ENCODE measurements at regions not wholly inside any gene's neighbourhood (a gene's known extent, or its start where the extent isn't known, plus 50 kb on each side); places are given as distances from the start of the nearest gene placed in this dataset.
"Not testable (repeated sequence)": the region's sequence is repeated elsewhere in the genome, so short reads cannot be mapped to it uniquely, and the experiment has no call there.

DNA sequence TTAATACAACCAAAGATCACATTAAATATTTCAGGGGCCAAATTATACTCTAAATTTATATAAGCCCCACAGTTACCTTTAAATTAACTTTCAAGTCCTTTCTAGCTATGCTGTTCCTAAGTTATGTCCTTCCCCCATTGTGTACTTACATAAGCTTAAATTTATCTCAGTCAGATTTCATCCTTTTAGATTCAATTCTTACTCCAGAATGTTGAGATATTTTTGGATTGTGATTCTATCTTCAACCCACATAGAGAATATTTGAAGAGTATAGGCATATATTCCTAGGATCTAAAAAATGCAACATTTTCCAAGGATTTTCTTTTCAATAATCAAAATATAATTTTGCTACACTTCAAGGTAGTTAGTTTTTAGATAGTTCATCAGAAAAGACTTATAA is 242.8 kb downstream of the KCNE4 start:
- Mint-ChIP-seq H3K36me3 (no peaks in the 10 kb centered on the region), H3K9me3 (peaks cover 0 to 11% (median 3%) of the 10 kb centered on the region in 8 donors)

GRCh38 chr2:223297788-223298187 is 245.8 kb downstream of the KCNE4 start:
- no peaks in the 10 kb centered on the region for H3K9me3 ChIP-seq (ENCODE audit: control insufficient read depth in 1 of 2, low read length in 2 of 2)
- H3K27ac Mint-ChIP-seq = no peak overlapping the region
- no peak overlapping the region for H3K4me3 ChIP-seq (ENCODE audit: low read length in 2 of 2)
- no peak overlapping the region for H3K27ac ChIP-seq (ENCODE audit: low read depth, low read length)
- intact Hi-C loops (cut with micrococcal nuclease) = no loop called here
- H3K9me3 Mint-ChIP-seq = peaks cover 0 to 11% (median 3%) of the 10 kb centered on the region in 8 donors
- H3K4me3 Mint-ChIP-seq = no peak overlapping the region
- H3K27me3 ChIP-seq (ENCODE audit: insufficient read depth, low read length) = no peaks in the 10 kb centered on the region
- CTCF ChIA-PET (ENCODE audit: partially characterized antibody) = no interaction called here
- H3K27me3 Mint-ChIP-seq = peaks cover 0 to 2% of the 10 kb centered on the region in 2 donors
- no peaks in the 10 kb centered on the region for H3K36me3 ChIP-seq (ENCODE audit: insufficient read depth, low read length)
- no peak for DNase-seq
- no peaks in the 10 kb centered on the region for H3K4me1 ChIP-seq (ENCODE audit: insufficient read depth, low read length)
- H3K4me1 Mint-ChIP-seq = no peaks in the 10 kb centered on the region
- POLR2A ChIA-PET (ENCODE audit: partially characterized antibody) = no interaction called here
- no peaks in the 10 kb centered on the region for H3K36me3 Mint-ChIP-seq

More for the DNA sequence above, 242.8 kb downstream of the KCNE4 start:
- ChIA-PET POLR2A (ENCODE audit: partially characterized antibody) (no interaction called here), CTCF (ENCODE audit: partially characterized antibody) (no interaction called here)
- Mint-ChIP-seq H3K27ac (no peak overlapping the region), H3K4me1 (no peaks in the 10 kb centered on the region), H3K4me3 (no peak overlapping the region), H3K27me3 (no peaks in the 10 kb centered on the region)
- Histone ChIP-seq H3K27ac (ENCODE audit: low read depth, low read length) (no peak overlapping the region), H3K4me3 (ENCODE audit: low read length in 2 of 2) (no peak overlapping the region), H3K9me3 (ENCODE audit: control insufficient read depth in 1 of 2, low read length in 2 of 2) (no peaks in the 10 kb centered on the region), H3K36me3 (ENCODE audit: insufficient read depth, low read length) (no peaks in the 10 kb centered on the region), H3K4me1 (ENCODE audit: insufficient read depth, low read length) (no peaks in the 10 kb centered on the region), H3K27me3 (ENCODE audit: insufficient read depth, low read length) (no peaks in the 10 kb centered on the region)
- intact Hi-C loops (cut with micrococcal nuclease) = no loop called here
- no peak for DNase-seq

DNA sequence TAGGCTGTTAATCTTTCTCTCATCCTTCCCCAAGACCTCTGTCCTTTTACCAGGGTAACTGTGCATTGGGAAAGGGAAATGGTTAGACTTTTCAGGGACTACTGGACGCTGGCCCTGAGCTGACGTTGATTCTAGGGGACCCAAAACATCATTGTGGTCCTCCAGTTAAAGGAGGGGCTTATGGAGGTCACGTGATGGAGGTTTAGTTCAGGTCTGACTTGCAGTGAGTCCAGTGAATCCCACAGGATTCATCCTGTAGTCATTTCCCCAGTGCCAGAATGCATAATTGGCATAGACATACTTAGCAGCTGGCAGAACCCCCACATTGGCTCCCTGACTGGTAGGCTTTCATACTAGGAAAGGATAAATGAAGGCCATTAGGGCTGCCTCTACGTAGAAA is 246.3 kb downstream of the KCNE4 start:
- H3K27ac ChIP-seq (ENCODE audit: low read depth, low read length); H3K9me3 ChIP-seq (ENCODE audit: control insufficient read depth in 1 of 2, low read length in 2 of 2); CTCF ChIA-PET (ENCODE audit: partially characterized antibody); H3K27me3 ChIP-seq (ENCODE audit: insufficient read depth, low read length); H3K27me3 Mint-ChIP-seq; H3K27ac Mint-ChIP-seq; intact Hi-C loops (cut with micrococcal nuclease); DNase-seq; H3K4me1 Mint-ChIP-seq; H3K4me3 Mint-ChIP-seq; H3K36me3 Mint-ChIP-seq; H3K4me3 ChIP-seq (ENCODE audit: low read length in 2 of 2); H3K4me1 ChIP-seq (ENCODE audit: insufficient read depth, low read length); H3K36me3 ChIP-seq (ENCODE audit: insufficient read depth, low read length); POLR2A ChIA-PET (ENCODE audit: partially characterized antibody): not testable (repeated sequence)
- peaks cover 0 to 11% (median 3%) of the 10 kb centered on the region in 8 donors for H3K9me3 Mint-ChIP-seq

DNA sequence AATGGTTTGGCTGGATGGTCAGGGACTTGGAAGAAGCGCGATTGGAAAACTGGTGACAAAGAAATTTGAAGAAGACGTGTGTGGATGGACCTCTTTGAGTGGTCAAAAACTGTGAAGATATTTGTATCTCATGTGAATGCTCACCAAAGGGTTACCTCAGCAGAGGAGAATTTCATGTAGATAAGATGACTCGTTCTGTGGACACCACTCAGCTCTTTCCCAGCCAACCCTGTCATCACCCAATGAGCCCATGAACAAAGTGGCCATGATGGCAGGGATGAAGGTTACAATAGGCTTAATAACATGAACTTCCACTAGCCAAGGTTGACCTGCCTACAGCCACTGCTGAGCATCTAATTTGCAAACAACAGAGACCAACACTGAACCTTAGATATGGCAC is 248.3 kb downstream of the KCNE4 start:
- no peaks in the 10 kb centered on the region for H3K4me1 Mint-ChIP-seq
- H3K36me3 Mint-ChIP-seq = no peaks in the 10 kb centered on the region
- H3K4me3 Mint-ChIP-seq = no peak overlapping the region
- Histone ChIP-seq H3K36me3 (ENCODE audit: insufficient read depth, low read length) (no peaks in the 10 kb centered on the region), H3K4me1 (ENCODE audit: insufficient read depth, low read length) (no peaks in the 10 kb centered on the region), H3K27me3 (ENCODE audit: insufficient read depth, low read length) (no peaks in the 10 kb centered on the region), H3K9me3 (ENCODE audit: control insufficient read depth in 1 of 2, low read length in 2 of 2) (no peaks in the 10 kb centered on the region), H3K4me3 (ENCODE audit: low read length in 2 of 2) (no peak overlapping the region), H3K27ac (ENCODE audit: low read depth, low read length) (no peak overlapping the region)
- CTCF ChIA-PET (ENCODE audit: partially characterized antibody) = no interaction called here
- H3K27ac Mint-ChIP-seq = no peak overlapping the region
- H3K27me3 Mint-ChIP-seq = peaks cover 0 to 2% of the 10 kb centered on the region in 2 donors
- H3K9me3 Mint-ChIP-seq = peaks cover 0 to 11% (median 2%) of the 10 kb centered on the region in 8 donors
- DNase-seq = no peak
- intact Hi-C loops (cut with micrococcal nuclease) = no loop called here
- POLR2A ChIA-PET (ENCODE audit: partially characterized antibody) = no interaction called here

DNA sequence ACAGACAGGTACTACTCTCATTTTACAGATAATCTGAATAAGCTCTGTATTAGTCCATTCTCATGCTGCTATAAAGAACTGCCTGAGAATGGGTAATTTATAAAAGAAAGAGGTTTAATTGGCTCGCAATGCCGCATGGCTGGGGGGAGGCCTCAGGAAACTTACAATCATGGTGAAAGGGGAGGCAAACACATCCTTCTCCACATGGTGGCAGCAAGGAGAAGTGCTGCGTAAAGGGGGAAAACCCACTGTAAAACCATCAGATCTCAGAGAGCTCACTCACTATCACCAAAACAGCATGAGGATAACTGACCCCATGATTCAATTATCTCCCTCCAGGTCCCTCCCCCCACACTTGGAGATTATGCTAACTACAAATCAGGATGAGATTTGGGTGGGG is 254.4 kb downstream of the KCNE4 start:
- Mint-ChIP-seq H3K4me1 (no peaks in the 10 kb centered on the region), H3K27me3 (no peaks in the 10 kb centered on the region), H3K4me3 (no peak overlapping the region), H3K36me3 (no peaks in the 10 kb centered on the region), H3K27ac (no peak overlapping the region), H3K9me3 (peaks cover 0 to 5% (median 0%) of the 10 kb centered on the region in 8 donors)
- Histone ChIP-seq H3K27me3 (ENCODE audit: insufficient read depth, low read length) (no peaks in the 10 kb centered on the region), H3K9me3 (ENCODE audit: control insufficient read depth in 1 of 2, low read length in 2 of 2) (no peaks in the 10 kb centered on the region), H3K4me3 (ENCODE audit: low read length in 2 of 2) (no peak overlapping the region), H3K4me1 (ENCODE audit: insufficient read depth, low read length) (no peaks in the 10 kb centered on the region), H3K36me3 (ENCODE audit: insufficient read depth, low read length) (no peaks in the 10 kb centered on the region), H3K27ac (ENCODE audit: low read depth, low read length) (no peak overlapping the region)
- intact Hi-C loops (cut with micrococcal nuclease) = no loop called here
- ChIA-PET POLR2A (ENCODE audit: partially characterized antibody) (no interaction called here), CTCF (ENCODE audit: partially characterized antibody) (no interaction called here)
- DNase-seq = no peak

DNA sequence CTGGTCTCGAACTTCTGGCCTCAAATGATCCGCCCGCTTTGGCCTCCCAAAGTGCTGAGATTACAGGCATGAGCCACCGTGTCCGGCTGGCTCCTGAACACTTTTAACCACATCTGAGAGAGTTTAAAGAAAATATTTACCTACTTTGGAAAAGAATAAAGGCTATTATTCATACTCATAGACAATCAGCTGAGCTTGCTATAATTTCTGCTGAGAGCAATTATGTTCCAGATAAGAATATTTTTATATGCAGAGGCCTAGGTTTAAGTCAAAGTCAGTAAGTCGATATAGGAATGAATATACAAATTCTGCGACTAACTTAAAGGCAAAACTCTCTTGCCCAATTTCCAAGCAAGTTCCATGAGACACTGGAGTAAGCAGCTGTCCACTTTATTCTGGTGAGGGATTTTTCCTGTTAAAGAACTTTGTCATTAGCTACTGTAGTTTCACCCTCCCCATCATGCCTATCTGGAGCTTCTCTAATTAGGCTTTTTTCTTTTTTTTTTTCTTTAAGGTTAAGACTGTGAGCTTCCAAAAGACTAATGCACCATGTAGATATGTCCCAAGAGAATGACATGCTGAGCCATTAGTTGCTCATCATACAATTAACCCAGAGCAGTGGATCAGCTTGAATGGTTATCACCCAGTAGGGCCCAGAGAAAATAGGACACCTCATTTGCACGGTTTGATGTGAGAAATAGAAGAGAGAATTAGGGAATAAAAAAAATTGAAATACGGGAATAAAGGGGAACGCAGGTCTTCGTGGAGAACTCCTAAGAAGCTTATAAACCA is 260.1 kb downstream of the KCNE4 start:
- no peaks in the 10 kb centered on the region for H3K27me3 Mint-ChIP-seq
- no peaks in the 10 kb centered on the region for H3K4me1 Mint-ChIP-seq
- intact Hi-C loops (cut with micrococcal nuclease) = no loop called here
- Histone ChIP-seq H3K4me1 (ENCODE audit: insufficient read depth, low read length) (no peaks in the 10 kb centered on the region), H3K36me3 (ENCODE audit: insufficient read depth, low read length) (no peaks in the 10 kb centered on the region), H3K4me3 (ENCODE audit: low read length in 2 of 2) (no peak overlapping the region), H3K9me3 (ENCODE audit: control insufficient read depth in 1 of 2, low read length in 2 of 2) (no peaks in the 10 kb centered on the region), H3K27me3 (ENCODE audit: insufficient read depth, low read length) (no peaks in the 10 kb centered on the region), H3K27ac (ENCODE audit: low read depth, low read length) (no peak overlapping the region)
- H3K9me3 Mint-ChIP-seq = peaks cover 0 to 6% (median 0%) of the 10 kb centered on the region in 8 donors
- ChIA-PET CTCF (ENCODE audit: partially characterized antibody) (no interaction called here), POLR2A (ENCODE audit: partially characterized antibody) (no interaction called here)
- DNase-seq = no peak
- H3K27ac Mint-ChIP-seq = no peak overlapping the region
- H3K36me3 Mint-ChIP-seq = no peaks in the 10 kb centered on the region
- H3K4me3 Mint-ChIP-seq = no peak overlapping the region

- intact Hi-C loops (cut with micrococcal nuclease) = no loop called here
- Histone ChIP-seq H3K9me3 (ENCODE audit: control insufficient read depth in 1 of 2, low read length in 2 of 2) (no peaks in the 10 kb centered on the region), H3K4me3 (ENCODE audit: low read length in 2 of 2) (no peak overlapping the region), H3K27ac (ENCODE audit: low read depth, low read length) (no peak overlapping the region), H3K27me3 (ENCODE audit: insufficient read depth, low read length) (no peaks in the 10 kb centered on the region), H3K4me1 (ENCODE audit: insufficient read depth, low read length) (no peaks in the 10 kb centered on the region), H3K36me3 (ENCODE audit: insufficient read depth, low read length) (no peaks in the 10 kb centered on the region)
- no peak overlapping the region for H3K27ac Mint-ChIP-seq
- H3K36me3 Mint-ChIP-seq = no peaks in the 10 kb centered on the region
- ChIA-PET CTCF (ENCODE audit: partially characterized antibody) (no interaction called here), POLR2A (ENCODE audit: partially characterized antibody) (no interaction called here)
- H3K27me3 Mint-ChIP-seq = no peaks in the 10 kb centered on the region
- no peak for DNase-seq
- no peak overlapping the region for H3K4me3 Mint-ChIP-seq
- no peaks in the 10 kb centered on the region for H3K4me1 Mint-ChIP-seq
- H3K9me3 Mint-ChIP-seq = peaks cover 0 to 6% (median under 1%) of the 10 kb centered on the region in 8 donors
These were observed 261.1 kb downstream of the KCNE4 start for GRCh38 chr2:223313101-223313500.

DNA sequence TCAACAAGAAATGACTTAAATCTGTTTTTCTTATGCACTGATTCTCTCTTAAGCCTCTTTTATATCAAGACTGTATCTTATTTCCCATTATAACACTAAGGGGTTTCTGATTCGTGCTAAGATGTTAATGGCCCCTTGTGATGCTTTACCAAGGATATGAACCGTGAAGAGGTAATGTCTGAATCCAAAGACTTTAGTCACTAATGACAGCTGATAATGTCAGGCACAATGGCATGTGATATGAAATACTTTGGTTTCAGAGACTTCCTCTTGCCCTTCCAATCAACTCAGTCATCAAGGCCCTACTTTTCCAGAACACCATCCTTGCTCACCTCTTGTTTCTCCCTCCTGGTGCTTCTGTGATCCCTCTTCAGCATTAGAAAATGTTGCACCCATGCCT is 262.8 kb downstream of the KCNE4 start:
- Histone ChIP-seq H3K4me3 (ENCODE audit: low read length in 2 of 2) (no peak overlapping the region), H3K36me3 (ENCODE audit: insufficient read depth, low read length) (no peaks in the 10 kb centered on the region), H3K4me1 (ENCODE audit: insufficient read depth, low read length) (no peaks in the 10 kb centered on the region), H3K27ac (ENCODE audit: low read depth, low read length) (no peak overlapping the region), H3K9me3 (ENCODE audit: control insufficient read depth in 1 of 2, low read length in 2 of 2) (no peaks in the 10 kb centered on the region), H3K27me3 (ENCODE audit: insufficient read depth, low read length) (no peaks in the 10 kb centered on the region)
- no peaks in the 10 kb centered on the region for H3K4me1 Mint-ChIP-seq
- ChIA-PET POLR2A (ENCODE audit: partially characterized antibody) (no interaction called here), CTCF (ENCODE audit: partially characterized antibody) (no interaction called here)
- no peak overlapping the region for H3K4me3 Mint-ChIP-seq
- no peaks in the 10 kb centered on the region for H3K27me3 Mint-ChIP-seq
- no peak for DNase-seq
- H3K27ac Mint-ChIP-seq = no peak overlapping the region
- no peaks in the 10 kb centered on the region for H3K36me3 Mint-ChIP-seq
- intact Hi-C loops (cut with micrococcal nuclease) = no loop called here
- peaks cover 0 to 6% (median under 1%) of the 10 kb centered on the region in 8 donors for H3K9me3 Mint-ChIP-seq
